ENCODE measurements at regions not wholly inside any gene's neighbourhood (a gene's known extent, or its start where the extent isn't known, plus 50 kb on each side); places are given as distances from the start of the nearest gene placed in this dataset.

DNA sequence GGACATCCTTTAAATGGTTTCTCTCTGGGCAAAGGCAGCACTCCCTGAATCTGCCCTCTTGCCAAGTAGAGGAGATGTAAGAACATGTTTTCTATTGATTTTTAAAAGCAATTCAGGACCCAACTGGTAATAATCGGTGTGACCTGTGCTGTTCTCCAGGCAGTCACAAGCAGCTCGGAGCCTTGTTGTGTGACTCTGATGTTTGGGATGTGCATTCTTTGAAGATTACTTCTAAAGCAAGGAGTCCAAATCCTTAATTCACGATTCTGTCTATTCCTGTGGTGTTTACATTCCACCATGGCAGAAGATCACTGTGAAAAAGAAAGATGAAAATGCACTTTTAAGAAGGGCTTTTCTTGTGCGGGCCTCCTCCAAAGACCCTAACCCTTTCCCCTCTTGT lies 122.3 kb upstream of the ZNF536 start:
- TF ChIP-seq CTCF (conservative IDR thresholded peaks at IDR 0.05 in 1 of 2, IDR thresholded peaks at IDR 0.05 in 1 of 2; ENCODE audit: extremely low read depth in 1 of 2, insufficient read depth in 1 of 2, low read depth in 1 of 2, low read length in 2 of 2), result no peak
- TF ChIP-seq EZH2 (IDR thresholded peaks at IDR 0.05; ENCODE audit: borderline replicate concordance, low read length), result no peak
